T-cell (primary cell): ENCODE measurements at regions not wholly inside any gene's neighbourhood (a gene's known extent, or its start where the extent isn't known, plus 50 kb on each side); places are given as distances from the start of the nearest gene placed in this dataset.

Source experiments
- ATAC-seq, 4 experiments: fragments of 200-7000 bp in 3 of 4; fragments of 150-1000 bp in 1 of 4; cut with Tn5 transposase; replicated peaks in 1 of 4; 1 replicate in 3 of 4; 2 replicates in 1 of 4; pipeline ENCODE4 v1.10.0; 2021; ENCODE audit warnings: moderate library complexity in 3 of 4, mild to moderate bottlenecking in 2 of 4, moderate number of reproducible peaks in 1 of 4
- CTCF ChIA-PET, 2 donors: fragments of 300-600 bp; sonication (Branson Sonifier 250); formaldehyde crosslinking; loops; one replicate each; lab custom pipeline; 2022; ENCODE audit warnings: antibody characterized with exemption in 2 of 2; lab: Charles Lee
- POLR2A ChIA-PET, 2 donors: fragments of 300-600 bp; sonication (Branson Sonifier 250); formaldehyde crosslinking; loops; one replicate each; lab custom pipeline; 2022; ENCODE audit warnings: antibody characterized with exemption in 2 of 2; lab: Charles Lee
- DNase-seq, 35 experiments: peaks; one replicate each; pipeline versions ENCODE4 v3.0.0 to v3.0.0-alpha.2; 2013 to 2023
- H3K27ac ChIP-seq: one replicate; pipeline ENCODE4 v1.5.1; 2013; ENCODE audit warnings: low read length
- H3K27me3 ChIP-seq, 2 experiments: replicated peaks in 1 of 2; 1 replicate in 1 of 2; 2 replicates in 1 of 2; pipeline versions ENCODE4 v1.6.1 to v1.7.0; 2013; ENCODE audit warnings: low read length in 1 of 2, mixed read lengths in 1 of 2; ENCODE audit not compliant: control insufficient read depth in 2 of 2, insufficient read depth in 2 of 2; ENCODE audit errors: extremely low read depth in 1 of 2
- H3K36me3 ChIP-seq, 2 donors: 1 replicate in 1 of 2; 2 replicates in 1 of 2; pipeline versions ENCODE4 v1.6.1 to v1.7.0; 2013; ENCODE audit warnings: low read length in 1 of 2; ENCODE audit not compliant: control insufficient read depth in 2 of 2, insufficient read depth in 1 of 2; ENCODE audit errors: extremely low read depth in 1 of 2
- H3K4me1 ChIP-seq, 2 experiments: 1 replicate in 1 of 2; 2 replicates in 1 of 2; pipeline versions ENCODE4 v1.6.1 to v1.7.0; 2013; ENCODE audit warnings: low read length in 2 of 2, mixed read lengths in 1 of 2; ENCODE audit not compliant: insufficient read depth in 2 of 2, control insufficient read depth in 1 of 2; ENCODE audit errors: extremely low read depth in 1 of 2
- H3K4me3 ChIP-seq, 2 donors: 1 replicate in 1 of 2; 2 replicates in 1 of 2; pipeline versions ENCODE4 v1.5.1 to v1.7.0; 2013; ENCODE audit warnings: mild to moderate bottlenecking in 2 of 2, low read length in 1 of 2, moderate library complexity in 1 of 2; ENCODE audit not compliant: control insufficient read depth in 1 of 2; ENCODE audit errors: extremely low read depth in 1 of 2
- H3K9me3 ChIP-seq: 2 replicates; pipeline ENCODE4 v1.7.0; 2013
- H3K27ac Mint-ChIP-seq, 2 donors: one replicate each; pipeline ENCODE4 v1.8.0; 2020 to 2021; ENCODE audit warnings: mild to moderate bottlenecking in 2 of 2, mixed read lengths in 2 of 2
- H3K27me3 Mint-ChIP-seq, 2 donors: one replicate each; pipeline ENCODE4 v1.8.0; 2021 to 2022; ENCODE audit warnings: mixed read lengths in 2 of 2
- H3K36me3 Mint-ChIP-seq: one replicate; pipeline ENCODE4 v1.8.0; 2021; ENCODE audit warnings: mixed read lengths
- H3K4me1 Mint-ChIP-seq, 3 donors: one replicate each; pipeline ENCODE4 v1.8.0; 2020 to 2022; ENCODE audit warnings: mixed read lengths in 3 of 3, mild to moderate bottlenecking in 1 of 3
- H3K4me3 Mint-ChIP-seq, 3 donors: one replicate each; pipeline ENCODE4 v1.8.0; 2020 to 2022; ENCODE audit warnings: mild to moderate bottlenecking in 3 of 3, mixed read lengths in 3 of 3, moderate library complexity in 3 of 3
- H3K9me3 Mint-ChIP-seq, 3 donors: one replicate each; pipeline ENCODE4 v1.8.0; 2020 to 2022; ENCODE audit warnings: mixed read lengths in 3 of 3
- WGBS: methylation state at CpG from one replicate; pipeline ENCODE4 v1.1.5; 2013; ENCODE audit warnings: missing lambda C conversion rate; ENCODE audit not compliant: insufficient coverage; 5-methylcytosine and 5-hydroxymethylcytosine counted together

- Mint-ChIP-seq H3K27me3 (no peaks in the 10 kb centered on the region), H3K27ac (no peak overlapping the region), H3K4me3 (no peak overlapping the region), H3K36me3 (no peaks in the 10 kb centered on the region), H3K9me3 (peaks cover 2 to 10% (median 8%) of the 10 kb centered on the region in 3 donors), H3K4me1 (no peaks in the 10 kb centered on the region)
- Histone ChIP-seq H3K27me3 (no peaks in the 10 kb centered on the region), H3K27ac (no peak overlapping the region), H3K4me3 (no peak overlapping the region), H3K9me3 (no peaks in the 10 kb centered on the region), H3K36me3 (no peaks in the 10 kb centered on the region), H3K4me1 (no peaks in the 10 kb centered on the region)
- ATAC-seq (no peak), DNase-seq (no peak)
- POLR2A ChIA-PET, result no interaction called here
- WGBS, result 92% methylated on average over 6 of the region's 7 CpGs
- CTCF ChIA-PET, result no interaction called here
Observed at GRCh38 chr22:34210301-34210700, 290.0 kb upstream of the LARGE1 start.

DNA sequence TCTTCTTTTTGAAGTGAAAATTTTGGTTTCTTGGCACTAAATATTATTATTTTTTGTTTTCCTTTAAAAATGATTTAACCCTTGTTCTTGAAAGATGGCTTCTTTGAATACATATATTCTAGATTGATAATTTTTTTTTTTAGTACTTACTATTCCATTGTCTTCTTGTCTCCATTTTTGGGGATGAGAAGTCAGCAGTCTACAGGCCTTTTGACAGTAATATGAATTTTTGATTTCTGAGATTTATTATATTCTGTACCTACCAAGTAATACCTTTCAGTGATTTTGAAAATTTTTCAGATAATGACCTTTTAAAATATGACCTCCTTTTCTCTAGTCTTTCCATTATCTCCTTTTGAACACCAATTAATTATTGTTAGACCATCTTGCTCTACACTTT, 294.1 kb upstream of the LARGE1 start:
- peaks cover 5 to 21% (median 16%) of the 10 kb centered on the region in 3 donors for H3K9me3 Mint-ChIP-seq
- ATAC-seq (no peak), DNase-seq (no peak)
- ChIA-PET CTCF (no interaction called here), POLR2A (no interaction called here)
- Histone ChIP-seq H3K9me3 (no peaks in the 10 kb centered on the region), H3K27me3 (no peaks in the 10 kb centered on the region), H3K27ac (no peak overlapping the region), H3K36me3 (no peaks in the 10 kb centered on the region), H3K4me1 (no peaks in the 10 kb centered on the region), H3K4me3 (no peak overlapping the region)
- H3K27me3 Mint-ChIP-seq, result peaks cover 0 to 2% of the 10 kb centered on the region in 2 donors
- no peak overlapping the region for H3K27ac Mint-ChIP-seq
- H3K4me3 Mint-ChIP-seq, result no peak overlapping the region
- H3K4me1 Mint-ChIP-seq, result no peaks in the 10 kb centered on the region
- no peaks in the 10 kb centered on the region for H3K36me3 Mint-ChIP-seq

DNA sequence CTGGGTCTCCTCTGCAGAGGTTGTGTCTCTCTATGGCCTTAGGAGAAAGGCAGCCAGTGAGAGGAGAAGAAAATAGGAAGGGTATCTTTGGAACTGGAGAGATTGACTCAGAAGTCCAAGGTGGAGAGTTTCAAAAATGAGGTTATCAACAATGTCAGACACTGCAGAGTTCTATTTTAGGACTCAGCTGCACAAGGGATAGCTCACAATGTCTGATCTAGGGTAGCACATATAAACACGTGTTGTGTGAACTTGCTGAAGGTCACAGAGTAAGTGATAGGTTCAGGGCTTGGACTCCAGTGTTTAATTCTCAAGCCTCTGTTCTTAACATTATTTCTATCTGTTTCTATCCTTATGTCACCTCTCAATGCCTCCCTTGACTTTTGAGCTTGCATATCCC, 305.0 kb upstream of the LARGE1 start:
- H3K27me3 Mint-ChIP-seq, result peaks cover 0 to 7% of the 10 kb centered on the region in 2 donors

DNA sequence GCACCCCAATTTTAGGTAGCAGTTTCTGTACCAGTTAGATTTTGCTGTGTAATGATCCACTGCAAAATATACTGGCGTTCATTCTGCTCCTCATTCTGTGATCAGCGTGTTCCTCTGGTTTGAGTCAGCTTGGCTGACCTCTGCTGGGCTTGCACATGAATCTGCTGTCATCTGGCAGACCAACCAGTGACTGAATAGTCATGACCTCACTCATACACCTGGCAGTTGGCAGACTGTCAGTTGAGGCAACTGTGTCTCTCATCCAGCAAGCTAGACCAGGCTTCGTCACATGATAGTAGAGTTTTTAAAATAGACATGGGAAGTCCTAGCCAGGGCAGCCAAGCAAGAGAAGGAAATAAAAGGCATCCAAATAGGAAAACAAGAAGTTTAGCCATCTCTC, 316.3 kb upstream of the LARGE1 start:
- Mint-ChIP-seq H3K27ac (no peak overlapping the region), H3K9me3 (peaks cover 7 to 16% (median 10%) of the 10 kb centered on the region in 3 donors), H3K27me3 (peaks cover 0 to 1% of the 10 kb centered on the region in 2 donors), H3K4me3 (no peak overlapping the region), H3K4me1 (no peaks in the 10 kb centered on the region), H3K36me3 (no peaks in the 10 kb centered on the region)
- Histone ChIP-seq H3K9me3 (no peaks in the 10 kb centered on the region), H3K36me3 (no peaks in the 10 kb centered on the region), H3K4me1 (no peaks in the 10 kb centered on the region), H3K27ac (no peak overlapping the region), H3K27me3 (no peaks in the 10 kb centered on the region), H3K4me3 (no peak overlapping the region)
- CTCF ChIA-PET, result no interaction called here
- WGBS, result 42% methylated on average over 2 of the region's 3 CpGs
- DNase-seq (no peak), ATAC-seq (no peak)
- POLR2A ChIA-PET, result no interaction called here

More for the DNA sequence above, 305.0 kb upstream of the LARGE1 start:
- no peak for DNase-seq
- Mint-ChIP-seq H3K9me3 (peaks cover 0 to 13% (median 3%) of the 10 kb centered on the region in 3 donors), H3K36me3 (no peaks in the 10 kb centered on the region), H3K4me3 (no peak overlapping the region), H3K27ac (no peak overlapping the region), H3K4me1 (no peaks in the 10 kb centered on the region)
- ChIA-PET POLR2A (no interaction called here), CTCF (no interaction called here)
- Histone ChIP-seq H3K4me3 (no peak overlapping the region), H3K27me3 (no peaks in the 10 kb centered on the region), H3K36me3 (no peaks in the 10 kb centered on the region), H3K27ac (no peak overlapping the region), H3K9me3 (no peaks in the 10 kb centered on the region), H3K4me1 (no peaks in the 10 kb centered on the region)
- no peak for ATAC-seq
- WGBS, result no CpG with 5 or more reads among the region's 1 CpG

DNA sequence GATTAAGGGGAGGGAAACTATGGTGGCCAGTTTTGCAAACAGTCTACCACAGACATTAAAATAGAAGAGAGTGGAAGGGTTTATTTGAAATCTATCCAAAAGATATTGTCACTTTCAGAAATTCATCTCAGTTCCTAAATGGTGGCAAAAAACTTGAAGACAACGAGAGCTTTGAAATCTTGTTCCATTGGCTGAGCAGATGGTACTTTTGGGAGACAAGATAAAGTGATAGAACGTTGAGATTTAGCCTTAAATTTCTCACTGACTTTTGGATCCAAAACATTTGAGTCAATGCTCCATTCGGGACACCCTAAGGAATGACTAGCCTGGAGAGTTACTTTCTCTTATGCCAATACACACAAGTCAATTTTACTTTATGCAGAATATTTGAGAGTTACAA, 319.1 kb upstream of the LARGE1 start:
- H3K9me3 ChIP-seq, result no peaks in the 10 kb centered on the region

DNA sequence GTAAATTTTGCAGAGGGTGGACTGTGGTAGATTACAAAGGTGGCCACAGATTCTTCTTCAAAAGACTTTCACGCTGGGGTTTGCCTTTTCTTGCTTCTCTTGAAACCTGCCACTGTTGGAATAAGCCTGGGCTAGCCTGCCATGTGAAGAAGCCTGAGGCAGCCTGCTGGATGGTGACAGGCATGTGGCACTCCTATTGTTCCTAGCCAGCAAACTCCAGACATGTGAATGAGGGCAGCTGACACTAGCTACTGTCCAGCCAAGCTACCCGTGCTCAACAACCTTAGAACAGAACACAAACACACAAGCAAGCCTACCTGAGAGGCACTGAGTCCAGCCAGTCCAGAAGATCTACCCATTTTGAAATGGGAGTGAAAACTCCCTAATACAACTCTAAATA, 322.7 kb upstream of the LARGE1 start:
- Mint-ChIP-seq H3K4me1 (no peaks in the 10 kb centered on the region), H3K27me3 (no peaks in the 10 kb centered on the region), H3K9me3 (peaks cover 3 to 8% (median 6%) of the 10 kb centered on the region in 3 donors), H3K36me3 (no peaks in the 10 kb centered on the region), H3K4me3 (no peak overlapping the region), H3K27ac (no peak overlapping the region)
- POLR2A ChIA-PET, result no interaction called here
- ATAC-seq (no peak), DNase-seq (no peak)
- CTCF ChIA-PET, result no interaction called here
- WGBS, result 61% methylated on average over 2 of the region's 2 CpGs
- H3K27me3 ChIP-seq, result no peaks in the 10 kb centered on the region
- H3K27ac ChIP-seq, result no peak overlapping the region
- no peak overlapping the region for H3K4me3 ChIP-seq
- no peaks in the 10 kb centered on the region for H3K36me3 ChIP-seq
- H3K4me1 ChIP-seq, result no peaks in the 10 kb centered on the region
- H3K9me3 ChIP-seq, result no peaks in the 10 kb centered on the region

More for the DNA sequence above, 319.1 kb upstream of the LARGE1 start:
- no peaks in the 10 kb centered on the region for H3K36me3 ChIP-seq
- no peaks in the 10 kb centered on the region for H3K27me3 ChIP-seq
- no peaks in the 10 kb centered on the region for H3K4me1 ChIP-seq
- DNase-seq, result no peak
- Mint-ChIP-seq H3K27ac (no peak overlapping the region), H3K9me3 (peaks cover 5 to 16% (median 12%) of the 10 kb centered on the region in 3 donors), H3K36me3 (no peaks in the 10 kb centered on the region), H3K27me3 (no peaks in the 10 kb centered on the region), H3K4me3 (no peak overlapping the region), H3K4me1 (no peaks in the 10 kb centered on the region)
- no peak overlapping the region for H3K4me3 ChIP-seq
- ATAC-seq, result no peak
- 80% methylated on average over 1 of the region's 3 CpGs for WGBS
- CTCF ChIA-PET, result interaction anchor here in 1 of 2 donors (0.6 kb wide), 1 partner anchor 941 kb away, joined by 3 read pairs; no protein-coding TSS in a partner anchor
- POLR2A ChIA-PET, result no interaction called here
- H3K27ac ChIP-seq, result no peak overlapping the region

GRCh38 chr22:34255042-34255441, 334.8 kb upstream of the LARGE1 start:
- Mint-ChIP-seq H3K4me3 (no peak overlapping the region), H3K36me3 (no peaks in the 10 kb centered on the region), H3K4me1 (no peaks in the 10 kb centered on the region), H3K27me3 (no peaks in the 10 kb centered on the region), H3K27ac (no peak overlapping the region), H3K9me3 (peaks cover 25 to 41% (median 29%) of the 10 kb centered on the region in 3 donors)
- no peak for DNase-seq
- CTCF ChIA-PET, result no interaction called here
- ATAC-seq, result no peak
- WGBS, result 71% methylated on average over 1 of the region's 1 CpG
- POLR2A ChIA-PET, result no interaction called here
- H3K27me3 ChIP-seq, result no peaks in the 10 kb centered on the region
- H3K9me3 ChIP-seq, result no peaks in the 10 kb centered on the region
- H3K36me3 ChIP-seq, result no peaks in the 10 kb centered on the region
- no peaks in the 10 kb centered on the region for H3K4me1 ChIP-seq
- H3K27ac ChIP-seq, result no peak overlapping the region
- no peak overlapping the region for H3K4me3 ChIP-seq
